ENCODE measurements at regions not wholly inside any gene's neighbourhood (a gene's known extent, or its start where the extent isn't known, plus 50 kb on each side); places are given as distances from the start of the nearest gene placed in this dataset.

GRCh38 chr14:85762526-85762925 lies 232.6 kb downstream of the FLRT2 start:
- Mint-ChIP-seq H3K36me3 (ENCODE audit: low read depth) (no peaks in the 10 kb centered on the region), H3K27ac (no peak overlapping the region), H3K4me1 (peaks cover 14% of the 10 kb centered on the region), H3K9me3 (no peaks in the 10 kb centered on the region), H3K4me3 (no peak overlapping the region), H3K27me3 (ENCODE audit: low read depth, poor library complexity) (peaks cover 8% of the 10 kb centered on the region)
- no peak for DNase-seq
- no peak for TF ChIP-seq CTCF (IDR thresholded peaks at IDR 0.05)

- no peaks in the 10 kb centered on the region for H3K36me3 Mint-ChIP-seq (ENCODE audit: low read depth)
- DNase-seq = no peak
- no peak overlapping the region for H3K27ac Mint-ChIP-seq
- H3K4me3 Mint-ChIP-seq = no peak overlapping the region
- no peaks in the 10 kb centered on the region for H3K9me3 Mint-ChIP-seq
- no peaks in the 10 kb centered on the region for H3K4me1 Mint-ChIP-seq
- no peaks in the 10 kb centered on the region for H3K27me3 Mint-ChIP-seq (ENCODE audit: low read depth, poor library complexity)
- no peak for TF ChIP-seq CTCF (IDR thresholded peaks at IDR 0.05)
Observed at GRCh38 chr14:85752175-85752574, 222.2 kb downstream of the FLRT2 start.

- Mint-ChIP-seq H3K27ac (no peak overlapping the region), H3K4me1 (no peaks in the 10 kb centered on the region), H3K9me3 (no peaks in the 10 kb centered on the region), H3K36me3 (ENCODE audit: low read depth) (no peaks in the 10 kb centered on the region), H3K4me3 (no peak overlapping the region), H3K27me3 (ENCODE audit: low read depth, poor library complexity) (peaks cover 6% of the 10 kb centered on the region)
- no peak for DNase-seq
- TF ChIP-seq CTCF (IDR thresholded peaks at IDR 0.05) = no peak
Observed at GRCh38 chr14:85744573-85744972, 214.6 kb downstream of the FLRT2 start.

GRCh38 chr14:85732031-85732430 lies 202.1 kb downstream of the FLRT2 start:
- H3K27ac Mint-ChIP-seq = no peak overlapping the region
- no peak overlapping the region for H3K4me3 Mint-ChIP-seq
- H3K27me3 Mint-ChIP-seq (ENCODE audit: low read depth, poor library complexity) = no peaks in the 10 kb centered on the region
- DNase-seq = no peak
- H3K9me3 Mint-ChIP-seq = no peaks in the 10 kb centered on the region
- H3K4me1 Mint-ChIP-seq = peaks cover 19% of the 10 kb centered on the region
- no peaks in the 10 kb centered on the region for H3K36me3 Mint-ChIP-seq (ENCODE audit: low read depth)
- TF ChIP-seq CTCF (IDR thresholded peaks at IDR 0.05) = no peak

GRCh38 chr14:85731186-85731585 lies 201.2 kb downstream of the FLRT2 start:
- Mint-ChIP-seq H3K36me3 (ENCODE audit: low read depth) (no peaks in the 10 kb centered on the region), H3K27me3 (ENCODE audit: low read depth, poor library complexity) (no peaks in the 10 kb centered on the region), H3K4me1 (peaks cover 19% of the 10 kb centered on the region), H3K27ac (peak overlapping the region; percentile 9), H3K4me3 (no peak overlapping the region), H3K9me3 (no peaks in the 10 kb centered on the region)
- TF ChIP-seq CTCF (IDR thresholded peaks at IDR 0.05) = no peak
- DNase-seq = no peak

- no peak for DNase-seq
- no peaks in the 10 kb centered on the region for H3K9me3 Mint-ChIP-seq
- TF ChIP-seq CTCF (IDR thresholded peaks at IDR 0.05) = no peak
Observed at GRCh38 chr14:85728476-85729065, 198.6 kb downstream of the FLRT2 start.

More at GRCh38 chr14:85728476-85729065, 198.6 kb downstream of the FLRT2 start:
- Mint-ChIP-seq H3K27ac (no peak overlapping the region), H3K36me3 (ENCODE audit: low read depth) (no peaks in the 10 kb centered on the region), H3K4me1 (peaks cover 19% of the 10 kb centered on the region), H3K4me3 (no peak overlapping the region), H3K27me3 (ENCODE audit: low read depth, poor library complexity) (no peaks in the 10 kb centered on the region)

All from nephron progenitor cell (in vitro differentiated cells).